ENCODE measurements at regions not wholly inside any gene's neighbourhood (a gene's known extent, or its start where the extent isn't known, plus 50 kb on each side); places are given as distances from the start of the nearest gene placed in this dataset.

GRCh38 chr3:117596503-117596902 lies 886.9 kb downstream of the TUSC7 start:
- H2AK5ac ChIP-seq (ENCODE audit: low read depth, low read length): no peak overlapping the region
- no peaks in the 10 kb centered on the region for H3K27me3 ChIP-seq (replicated peaks in 1 of 4; ENCODE audit: control insufficient read depth in 3 of 4, extremely low read depth in 1 of 4, insufficient read depth in 3 of 4, low read length in 3 of 4)
- H4K5ac ChIP-seq (ENCODE audit: insufficient read length, low read depth, low read length): no peak overlapping the region
- no peaks in the 10 kb centered on the region; a peak in 1 of 4 replicates for H3K9me3 ChIP-seq (ENCODE audit: insufficient read depth in 2 of 2, low read depth in 1 of 2, low read length in 1 of 2)
- H2AFZ ChIP-seq (ENCODE audit: low read length): no peak overlapping the region
- H3K23me2 ChIP-seq (ENCODE audit: low read depth, low read length): no peaks in the 10 kb centered on the region
- H3K9ac ChIP-seq (replicated peaks in 1 of 4; ENCODE audit: extremely low read depth in 1 of 4, low read depth in 3 of 4, low read length in 3 of 4): no peak overlapping the region
- H3K18ac ChIP-seq (ENCODE audit: extremely low read depth, low read length): no peak overlapping the region
- ChIA-PET CTCF (ENCODE audit: partially characterized antibody) (interaction anchor here (1.3 kb wide), 1 partner anchor 33 kb away, joined by 3 read pairs; no protein-coding TSS in a partner anchor), POLR2A (ENCODE audit: partially characterized antibody) (no interaction called here)
- H2BK12ac ChIP-seq (ENCODE audit: low read depth, low read length): no peak overlapping the region
- no peaks in the 10 kb centered on the region for H4K20me1 ChIP-seq (replicated peaks in 1 of 2; ENCODE audit: control insufficient read depth in 1 of 2, insufficient read depth in 2 of 2, low read length in 2 of 2)
- 94% methylated on average over 1 of the region's 1 CpG; no CpG with 5 or more reads in 1 of the 2 experiments for WGBS, 2 experiments (ENCODE audit: extremely low coverage in 1 of 2, insufficient coverage in 1 of 2, insufficient read length in 1 of 2, insufficient replicate concordance in 2 of 2, low coverage in 1 of 2, low lambda C conversion rate in 2 of 2, missing lambda C conversion rate in 1 of 2)
- FAIRE-seq (no peak), DNase-seq (ENCODE audit: low read depth in 1 of 2, low spot score in 2 of 2) (no peak)
- no peaks in the 10 kb centered on the region for H3K36me3 ChIP-seq (ENCODE audit: control insufficient read depth in 2 of 4, insufficient read depth in 4 of 4, low read length in 3 of 4)
- H3K4ac ChIP-seq (replicated peaks; ENCODE audit: insufficient read length, low read depth, low read length): no peak overlapping the region
- H3K4me2 ChIP-seq (ENCODE audit: insufficient read depth in 1 of 2, low read depth in 2 of 2, low read length in 2 of 2): no peak overlapping the region
- no peak overlapping the region for H2BK120ac ChIP-seq (replicated peaks; ENCODE audit: low read depth, low read length)
- no peak overlapping the region for H3K56ac ChIP-seq (replicated peaks; ENCODE audit: insufficient read length, low read depth, low read length)
- no peak overlapping the region for H3K14ac ChIP-seq (ENCODE audit: insufficient read length)
- no peak overlapping the region for H2BK15ac ChIP-seq (ENCODE audit: low read length)
- H3K4me3 ChIP-seq (ENCODE audit: extremely low read depth in 1 of 4, insufficient read depth in 2 of 4, low read depth in 3 of 4, low read length in 4 of 4): no peak overlapping the region
- H3K79me1 ChIP-seq (ENCODE audit: low read depth, low read length): no peaks in the 10 kb centered on the region
- H2BK20ac ChIP-seq (ENCODE audit: low read length): no peak overlapping the region
- no peaks in the 10 kb centered on the region; a peak in 1 of 7 replicates for H3K4me1 ChIP-seq (replicated peaks in 1 of 4; ENCODE audit: control insufficient read depth in 3 of 4, insufficient read depth in 4 of 4, low read length in 3 of 4)
- H3K79me2 ChIP-seq (ENCODE audit: control insufficient read depth in 1 of 2, insufficient read depth in 2 of 2, low read length in 2 of 2): no peaks in the 10 kb centered on the region
- H2BK5ac ChIP-seq (ENCODE audit: low read depth, low read length): no peak overlapping the region
- no peak overlapping the region for H4K8ac ChIP-seq (ENCODE audit: extremely low read depth, insufficient read depth, low read length)
- H3K23ac ChIP-seq (ENCODE audit: insufficient read length): no peak overlapping the region
- no peak overlapping the region for H4K91ac ChIP-seq (replicated peaks; ENCODE audit: insufficient read length, low read length)
- H3K27ac ChIP-seq (ENCODE audit: low read depth, low read length): no peak overlapping the region
- TF ChIP-seq BRCA1 (IDR thresholded peaks at IDR 0.05; ENCODE audit: low read depth, low read length): no peak
- no peak for TF ChIP-seq CBX5 (IDR thresholded peaks at IDR 0.05; ENCODE audit: low read depth, low read length)
- no peak for TF ChIP-seq ATF3 (IDR thresholded peaks at IDR 0.05; ENCODE audit: insufficient read depth, low read depth, low read length)
- no peak for TF ChIP-seq EGR1 (IDR thresholded peaks at IDR 0.05; ENCODE audit: borderline replicate concordance, low read depth, low read length)
- TF ChIP-seq, protein P1, sequence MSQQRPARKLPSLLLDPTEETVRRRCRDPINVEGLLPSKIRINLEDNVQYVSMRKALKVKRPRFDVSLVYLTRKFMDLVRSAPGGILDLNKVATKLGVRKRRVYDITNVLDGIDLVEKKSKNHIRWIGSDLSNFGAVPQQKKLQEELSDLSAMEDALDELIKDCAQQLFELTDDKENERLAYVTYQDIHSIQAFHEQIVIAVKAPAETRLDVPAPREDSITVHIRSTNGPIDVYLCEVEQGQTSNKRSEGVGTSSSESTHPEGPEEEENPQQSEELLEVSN (IDR thresholded peaks at IDR 0.05): no peak
- no peak for TF ChIP-seq BACH1 (IDR thresholded peaks at IDR 0.05; ENCODE audit: low read length)
- no peak for TF ChIP-seq HDAC6 (IDR thresholded peaks at IDR 0.05; ENCODE audit: low read depth, low read length)
- TF ChIP-seq POLR2A (IDR thresholded peaks at IDR 0.05; ENCODE audit: control extremely low read depth in 1 of 2, low read depth in 2 of 2, low read length in 2 of 2): no peak
- no peak for TF ChIP-seq BCL11A (IDR thresholded peaks at IDR 0.05; ENCODE audit: low read depth in 2 of 2, low read length in 2 of 2)
- no peak for TF ChIP-seq RXRA (IDR thresholded peaks at IDR 0.05; ENCODE audit: insufficient read depth, low read depth, low read length)
- TF ChIP-seq SAP30 (IDR thresholded peaks at IDR 0.05; ENCODE audit: insufficient read depth, insufficient replicate concordance, low read length): no peak
